ENCODE measurements at regions not wholly inside any gene's neighbourhood (a gene's known extent, or its start where the extent isn't known, plus 50 kb on each side); places are given as distances from the start of the nearest gene placed in this dataset.

- no peak for DNase-seq (ENCODE audit: low spot score)
- H3K4me3 ChIP-seq: no peak overlapping the region
- no peak overlapping the region for H3K27ac ChIP-seq
- no peak for TF ChIP-seq CTCF (IDR thresholded peaks at IDR 0.05)
Measured at GRCh38 chr1:172914501-172915144, 136.1 kb downstream of the TNFSF18 start.

GRCh38 chr1:172915271-172915670 lies 135.5 kb downstream of the TNFSF18 start:
- no peak for TF ChIP-seq CTCF (IDR thresholded peaks at IDR 0.05)
- DNase-seq (ENCODE audit: low spot score): no peak
- H3K27ac ChIP-seq: no peak overlapping the region
- no peak overlapping the region for H3K4me3 ChIP-seq

- Histone ChIP-seq H3K4me3 (no peak overlapping the region), H3K27ac (no peak overlapping the region)
- DNase-seq (ENCODE audit: low spot score): no peak
- no peak for TF ChIP-seq CTCF (IDR thresholded peaks at IDR 0.05)
Measured at GRCh38 chr1:172916116-172916515, 134.6 kb downstream of the TNFSF18 start.

GRCh38 chr1:172917972-172918371 lies 132.8 kb downstream of the TNFSF18 start:
- Histone ChIP-seq H3K4me3 (no peak overlapping the region), H3K27ac (no peak overlapping the region)
- no peak for DNase-seq (ENCODE audit: low spot score)
- TF ChIP-seq CTCF (IDR thresholded peaks at IDR 0.05): no peak

- TF ChIP-seq CTCF (IDR thresholded peaks at IDR 0.05): no peak
- no peak overlapping the region for H3K27ac ChIP-seq
- DNase-seq (ENCODE audit: low spot score): no peak
- H3K4me3 ChIP-seq: no peak overlapping the region
Measured at GRCh38 chr1:172918478-172918877, 132.3 kb downstream of the TNFSF18 start.

- no peak for TF ChIP-seq CTCF (IDR thresholded peaks at IDR 0.05)
- DNase-seq (ENCODE audit: low spot score): no peak
- Histone ChIP-seq H3K4me3 (no peak overlapping the region), H3K27ac (no peak overlapping the region)
Measured at GRCh38 chr1:172926070-172926469, 124.7 kb downstream of the TNFSF18 start.

GRCh38 chr1:172928412-172928811 lies 122.3 kb downstream of the TNFSF18 start:
- no peak for TF ChIP-seq CTCF (IDR thresholded peaks at IDR 0.05)
- no peak overlapping the region for H3K27ac ChIP-seq
- H3K4me3 ChIP-seq: no peak overlapping the region
- no peak for DNase-seq (ENCODE audit: low spot score)
